ENCODE measurements at regions not wholly inside any gene's neighbourhood (a gene's known extent, or its start where the extent isn't known, plus 50 kb on each side); places are given as distances from the start of the nearest gene placed in this dataset.

DNA sequence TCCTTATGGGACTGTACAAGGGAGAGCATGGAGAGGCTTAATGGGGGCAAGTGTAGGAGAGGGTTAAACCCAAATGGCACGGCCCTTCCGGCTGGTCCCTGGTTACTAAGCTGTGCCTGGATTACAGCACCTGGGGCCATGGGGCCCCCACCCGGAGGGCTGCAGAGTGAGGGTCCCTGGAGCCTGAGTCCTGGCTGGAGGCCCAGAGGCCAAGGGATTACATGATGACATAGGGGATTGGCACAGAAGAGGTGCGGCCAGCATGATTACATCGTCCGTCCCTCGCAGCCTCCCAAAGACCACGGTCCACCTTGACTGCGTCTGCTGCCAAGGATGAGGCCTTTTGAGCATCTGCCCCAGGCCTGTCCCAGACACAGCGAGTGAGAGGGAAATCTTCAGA is 149.4 kb downstream of the URI1 start:
- no peaks in the 10 kb centered on the region for H3K9me3 ChIP-seq (replicated peaks in 1 of 3)
- no peaks in the 10 kb centered on the region for H3K4me1 ChIP-seq (replicated peaks in 1 of 2)
- intact Hi-C loops (cut with DNase I), result no loop called here
- no peaks in the 10 kb centered on the region for H3K36me3 ChIP-seq (replicated peaks in 1 of 2)
- no peak overlapping the region for H3K4me3 ChIP-seq
- 91 to 93% (median 92%) methylated on average over 9 to 10 of the region's 10 CpGs for WGBS, 4 donors
- no peak overlapping the region for H3K27ac ChIP-seq
- TF ChIP-seq POLR2A (IDR thresholded peaks at IDR 0.05), result no peak
- TF ChIP-seq, protein P1, sequence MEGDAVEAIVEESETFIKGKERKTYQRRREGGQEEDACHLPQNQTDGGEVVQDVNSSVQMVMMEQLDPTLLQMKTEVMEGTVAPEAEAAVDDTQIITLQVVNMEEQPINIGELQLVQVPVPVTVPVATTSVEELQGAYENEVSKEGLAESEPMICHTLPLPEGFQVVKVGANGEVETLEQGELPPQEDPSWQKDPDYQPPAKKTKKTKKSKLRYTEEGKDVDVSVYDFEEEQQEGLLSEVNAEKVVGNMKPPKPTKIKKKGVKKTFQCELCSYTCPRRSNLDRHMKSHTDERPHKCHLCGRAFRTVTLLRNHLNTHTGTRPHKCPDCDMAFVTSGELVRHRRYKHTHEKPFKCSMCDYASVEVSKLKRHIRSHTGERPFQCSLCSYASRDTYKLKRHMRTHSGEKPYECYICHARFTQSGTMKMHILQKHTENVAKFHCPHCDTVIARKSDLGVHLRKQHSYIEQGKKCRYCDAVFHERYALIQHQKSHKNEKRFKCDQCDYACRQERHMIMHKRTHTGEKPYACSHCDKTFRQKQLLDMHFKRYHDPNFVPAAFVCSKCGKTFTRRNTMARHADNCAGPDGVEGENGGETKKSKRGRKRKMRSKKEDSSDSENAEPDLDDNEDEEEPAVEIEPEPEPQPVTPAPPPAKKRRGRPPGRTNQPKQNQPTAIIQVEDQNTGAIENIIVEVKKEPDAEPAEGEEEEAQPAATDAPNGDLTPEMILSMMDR (IDR thresholded peaks at IDR 0.05), result no peak
- DNase-seq, result no peak
- H3K27me3 ChIP-seq, result no peaks in the 10 kb centered on the region

DNA sequence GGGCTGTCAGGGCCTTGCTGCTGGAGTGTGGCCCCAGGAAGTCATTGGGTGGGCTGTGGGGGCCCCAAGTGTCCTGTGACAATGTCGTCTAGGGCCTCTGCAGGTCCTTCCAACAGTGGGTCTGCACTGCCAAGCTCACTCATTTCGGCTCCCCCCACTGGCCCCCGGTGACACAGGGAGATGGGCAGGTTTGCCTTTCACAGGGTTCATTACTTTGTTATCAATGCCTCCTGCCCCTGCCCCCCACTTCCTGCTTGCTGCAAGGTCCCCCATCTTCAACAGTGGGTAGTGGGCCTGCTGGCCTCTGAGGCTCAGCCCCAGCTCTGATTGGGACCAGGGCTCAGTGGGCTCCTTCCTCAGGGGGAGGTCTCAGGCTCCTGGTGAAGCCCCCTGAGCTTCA is 149.8 kb downstream of the URI1 start:
- no peak for TF ChIP-seq POLR2A (IDR thresholded peaks at IDR 0.05)
- TF ChIP-seq, protein P1 (IDR thresholded peaks at IDR 0.05), result no peak
- DNase-seq, result no peak
- intact Hi-C loops (cut with DNase I), result no loop called here
- 61 to 93% (median 87%) methylated on average over 2 to 3 of the region's 3 CpGs for WGBS, 4 donors
- no peaks in the 10 kb centered on the region for H3K27me3 ChIP-seq
- H3K4me1 ChIP-seq (replicated peaks in 1 of 2), result no peaks in the 10 kb centered on the region
- H3K9me3 ChIP-seq (replicated peaks in 1 of 3), result no peaks in the 10 kb centered on the region
- no peak overlapping the region for H3K27ac ChIP-seq
- H3K36me3 ChIP-seq (replicated peaks in 1 of 2), result no peaks in the 10 kb centered on the region
- no peak overlapping the region for H3K4me3 ChIP-seq

DNA sequence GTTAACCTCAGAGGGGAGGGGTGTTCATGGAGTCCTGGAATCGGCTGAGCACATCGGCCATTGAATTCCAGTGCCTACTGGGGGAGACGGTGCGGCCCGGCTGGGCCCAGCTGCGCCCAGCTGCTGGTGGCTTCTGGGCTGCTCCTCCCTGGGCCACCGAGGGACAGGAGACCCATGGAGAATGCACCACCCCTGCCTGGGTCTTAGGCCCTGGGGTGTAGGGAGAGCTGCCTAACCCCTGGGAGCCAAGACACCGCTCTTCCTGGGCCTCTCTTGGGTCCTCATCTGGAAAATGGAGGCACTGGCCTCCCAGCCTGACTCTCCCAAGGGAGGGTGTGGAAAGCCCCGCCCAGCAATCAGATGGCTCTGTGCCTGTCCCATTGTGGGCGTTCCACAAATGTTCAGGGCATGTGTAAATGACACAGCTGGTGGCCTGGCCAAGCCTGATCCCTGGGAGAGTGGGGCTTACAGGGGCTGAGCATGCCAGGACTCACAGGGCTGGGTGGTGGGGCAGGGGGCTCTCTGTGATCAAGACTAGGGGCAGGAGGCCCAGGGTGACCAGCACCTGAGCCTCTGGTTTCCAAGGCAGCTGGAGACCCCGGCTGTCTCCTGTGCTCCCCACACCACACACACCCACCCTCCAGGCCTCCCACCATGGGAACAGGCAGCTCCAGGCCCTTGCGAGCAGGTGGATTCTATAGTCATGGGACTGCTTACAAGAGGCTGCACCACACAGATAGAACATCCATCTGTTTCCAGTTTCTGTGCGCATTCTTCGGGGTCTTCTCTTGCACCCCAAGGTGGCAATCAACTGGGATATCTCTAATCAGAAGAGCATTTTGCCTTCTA is 150.9 kb downstream of the URI1 start:
- Histone ChIP-seq H3K4me1 (replicated peaks in 1 of 2) (no peaks in the 10 kb centered on the region), H3K27ac (no peak overlapping the region), H3K36me3 (replicated peaks in 1 of 2) (no peaks in the 10 kb centered on the region), H3K27me3 (no peaks in the 10 kb centered on the region), H3K4me3 (no peak overlapping the region), H3K9me3 (replicated peaks in 1 of 3) (no peaks in the 10 kb centered on the region)
- no peak for DNase-seq
- WGBS, 4 donors, result 86 to 92% (median 89%) methylated on average over 13 to 14 of the region's 14 CpGs
- TF ChIP-seq, protein P1 (IDR thresholded peaks at IDR 0.05), result no peak
- TF ChIP-seq POLR2A (IDR thresholded peaks at IDR 0.05), result no peak
- intact Hi-C loops (cut with DNase I), result no loop called here

DNA sequence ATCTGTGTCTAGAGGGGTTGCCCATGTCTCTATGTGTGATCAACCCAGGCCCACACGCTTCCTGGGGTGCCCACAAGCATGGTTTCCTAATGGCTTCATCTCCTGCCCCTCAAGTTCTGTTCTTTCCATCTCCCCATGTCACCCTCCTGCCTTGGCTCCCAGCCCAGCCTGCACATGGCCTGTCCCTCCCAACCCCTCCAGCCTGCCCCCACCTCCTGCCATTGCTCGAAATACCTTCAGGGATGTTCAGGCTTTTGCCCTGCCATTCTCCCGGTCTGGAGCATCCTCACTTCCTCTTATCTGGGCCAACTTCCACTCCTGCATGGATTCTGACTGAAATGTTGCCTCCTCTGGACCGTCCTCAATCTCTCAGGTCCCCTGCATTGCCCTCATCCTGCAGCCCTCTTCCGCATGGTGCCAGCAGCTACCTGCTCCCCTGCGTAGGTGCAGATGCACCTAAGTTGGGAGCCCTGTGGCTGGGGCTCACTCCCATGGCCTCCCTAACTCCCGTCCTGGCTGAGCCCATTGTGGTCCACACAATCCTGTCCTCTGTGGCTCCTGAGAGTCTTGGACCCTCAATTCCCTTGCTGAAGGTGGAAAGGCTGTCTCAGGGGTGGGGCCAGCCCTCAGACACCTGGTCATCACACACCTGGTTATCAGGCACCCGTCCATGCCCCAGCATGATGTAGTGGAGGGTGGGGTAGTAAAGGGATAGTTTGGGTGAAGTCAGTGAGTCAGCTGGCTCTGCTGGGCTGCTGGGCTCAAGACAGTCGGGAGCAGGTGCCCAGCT is 152.1 kb downstream of the URI1 start:
- H3K27me3 ChIP-seq, result no peaks in the 10 kb centered on the region
- no peak overlapping the region for H3K27ac ChIP-seq
- H3K9me3 ChIP-seq (replicated peaks in 1 of 3), result no peaks in the 10 kb centered on the region
- no peaks in the 10 kb centered on the region for H3K36me3 ChIP-seq (replicated peaks in 1 of 2)
- no peak for DNase-seq
- 82 to 92% (median 87%) methylated on average over 6 to 9 of the region's 9 CpGs for WGBS, 4 donors
- intact Hi-C loops (cut with DNase I), result no loop called here
- no peaks in the 10 kb centered on the region for H3K4me1 ChIP-seq (replicated peaks in 1 of 2)
- no peak overlapping the region for H3K4me3 ChIP-seq
- TF ChIP-seq, protein P1 (IDR thresholded peaks at IDR 0.05), result no peak
- no peak for TF ChIP-seq POLR2A (IDR thresholded peaks at IDR 0.05)
